Endodermal cell (in vitro differentiated cells): ENCODE measurements at regions not wholly inside any gene's neighbourhood (a gene's known extent, or its start where the extent isn't known, plus 50 kb on each side); places are given as distances from the start of the nearest gene placed in this dataset.

Experiments
- DNase-seq: peaks from one replicate; pipeline ENCODE4 v3.0.0-alpha.2; 2017
- H3K27ac ChIP-seq: 2 replicates; pipeline ENCODE4 v1.5.1; 2013; ENCODE audit warnings: mild to moderate bottlenecking, low read depth, low read length, moderate library complexity
- H3K27me3 ChIP-seq: 2 replicates; pipeline ENCODE4 v1.6.1; 2013; ENCODE audit warnings: mild to moderate bottlenecking, low read length, moderate library complexity; ENCODE audit not compliant: insufficient read depth, control insufficient read depth, poor library complexity, severe bottlenecking
- H3K36me3 ChIP-seq: 2 replicates; pipeline ENCODE4 v1.7.0; 2013; ENCODE audit warnings: mild to moderate bottlenecking, low read length, moderate library complexity; ENCODE audit not compliant: control insufficient read depth, insufficient read depth
- H3K4me1 ChIP-seq: one replicate; pipeline ENCODE4 v1.7.0; 2013; ENCODE audit warnings: low read length; ENCODE audit not compliant: control insufficient read depth, insufficient read depth
- H3K4me3 ChIP-seq: 2 replicates; pipeline ENCODE4 v1.5.1; 2013; ENCODE audit warnings: mild to moderate bottlenecking, low read length, moderate library complexity
- H3K9ac ChIP-seq: 2 replicates; pipeline ENCODE4 v1.6.1; 2013; ENCODE audit warnings: mild to moderate bottlenecking, low read length, moderate library complexity; ENCODE audit not compliant: poor library complexity, severe bottlenecking; ENCODE audit errors: extremely low read depth
- H3K9me3 ChIP-seq: 2 replicates; pipeline ENCODE4 v1.6.1; 2013; ENCODE audit warnings: mild to moderate bottlenecking, low read length, moderate library complexity; ENCODE audit not compliant: control insufficient read depth
- H3K27ac Mint-ChIP-seq: 2 replicates; pipeline ENCODE4 v1.8.0; 2020; ENCODE audit warnings: mixed read lengths
- H3K27me3 Mint-ChIP-seq: 2 replicates; pipeline ENCODE4 v1.8.0; 2021; ENCODE audit warnings: mild to moderate bottlenecking, mixed read lengths; ENCODE audit not compliant: insufficient read depth
- H3K36me3 Mint-ChIP-seq: 2 replicates; pipeline ENCODE4 v1.8.0; 2020; ENCODE audit warnings: low read depth, mixed read lengths
- H3K4me1 Mint-ChIP-seq: 2 replicates; pipeline ENCODE4 v1.8.0; 2020; ENCODE audit warnings: mixed read lengths
- H3K4me3 Mint-ChIP-seq: 2 replicates; pipeline ENCODE4 v1.8.0; 2020; ENCODE audit warnings: mild to moderate bottlenecking, moderate library complexity, mixed read lengths
- H3K9me3 Mint-ChIP-seq: 2 replicates; pipeline ENCODE4 v1.8.0; 2020; ENCODE audit warnings: mild to moderate bottlenecking, mixed read lengths
- WGBS, 2 experiments: methylation state at CpG; one replicate each; pipeline versions ENCODE4 v1.1.5 to v1.1.7; 2013; ENCODE audit warnings: missing lambda C conversion rate in 2 of 2, mixed read lengths in 1 of 2; ENCODE audit not compliant: insufficient coverage in 1 of 2, insufficient read length in 1 of 2; 5-methylcytosine and 5-hydroxymethylcytosine counted together
- TF ChIP-seq, protein P1 (sequence below): fragments of 200-600 bp; sonication (generic); conservative IDR thresholded peaks from 2 replicates; pipeline ENCODE4 v1.5.0; 2021; ENCODE audit warnings: antibody characterized with exemption, mild to moderate bottlenecking

- H3K27ac ChIP-seq, result no peak overlapping the region
- Mint-ChIP-seq H3K27ac (no peak overlapping the region), H3K27me3 (no peaks in the 10 kb centered on the region), H3K4me3 (no peak overlapping the region), H3K4me1 (peaks cover 21% of the 10 kb centered on the region), H3K36me3 (no peaks in the 10 kb centered on the region), H3K9me3 (no peaks in the 10 kb centered on the region)
- 82 to 88% methylated on average over 1 to 4 of the region's 4 CpGs for WGBS, 2 experiments
- no peak overlapping the region for H3K4me3 ChIP-seq
- TF ChIP-seq, protein P1, sequence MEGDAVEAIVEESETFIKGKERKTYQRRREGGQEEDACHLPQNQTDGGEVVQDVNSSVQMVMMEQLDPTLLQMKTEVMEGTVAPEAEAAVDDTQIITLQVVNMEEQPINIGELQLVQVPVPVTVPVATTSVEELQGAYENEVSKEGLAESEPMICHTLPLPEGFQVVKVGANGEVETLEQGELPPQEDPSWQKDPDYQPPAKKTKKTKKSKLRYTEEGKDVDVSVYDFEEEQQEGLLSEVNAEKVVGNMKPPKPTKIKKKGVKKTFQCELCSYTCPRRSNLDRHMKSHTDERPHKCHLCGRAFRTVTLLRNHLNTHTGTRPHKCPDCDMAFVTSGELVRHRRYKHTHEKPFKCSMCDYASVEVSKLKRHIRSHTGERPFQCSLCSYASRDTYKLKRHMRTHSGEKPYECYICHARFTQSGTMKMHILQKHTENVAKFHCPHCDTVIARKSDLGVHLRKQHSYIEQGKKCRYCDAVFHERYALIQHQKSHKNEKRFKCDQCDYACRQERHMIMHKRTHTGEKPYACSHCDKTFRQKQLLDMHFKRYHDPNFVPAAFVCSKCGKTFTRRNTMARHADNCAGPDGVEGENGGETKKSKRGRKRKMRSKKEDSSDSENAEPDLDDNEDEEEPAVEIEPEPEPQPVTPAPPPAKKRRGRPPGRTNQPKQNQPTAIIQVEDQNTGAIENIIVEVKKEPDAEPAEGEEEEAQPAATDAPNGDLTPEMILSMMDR, result no peak
- peaks cover 4% of the 10 kb centered on the region for H3K9me3 ChIP-seq
- no peaks in the 10 kb centered on the region for H3K4me1 ChIP-seq
- DNase-seq, result no peak
- no peaks in the 10 kb centered on the region for H3K36me3 ChIP-seq
- no peaks in the 10 kb centered on the region for H3K27me3 ChIP-seq
- H3K9ac ChIP-seq, result no peak overlapping the region
Measured at GRCh38 chr3:1515882-1516281, 423.1 kb downstream of the CNTN6 start.

DNA sequence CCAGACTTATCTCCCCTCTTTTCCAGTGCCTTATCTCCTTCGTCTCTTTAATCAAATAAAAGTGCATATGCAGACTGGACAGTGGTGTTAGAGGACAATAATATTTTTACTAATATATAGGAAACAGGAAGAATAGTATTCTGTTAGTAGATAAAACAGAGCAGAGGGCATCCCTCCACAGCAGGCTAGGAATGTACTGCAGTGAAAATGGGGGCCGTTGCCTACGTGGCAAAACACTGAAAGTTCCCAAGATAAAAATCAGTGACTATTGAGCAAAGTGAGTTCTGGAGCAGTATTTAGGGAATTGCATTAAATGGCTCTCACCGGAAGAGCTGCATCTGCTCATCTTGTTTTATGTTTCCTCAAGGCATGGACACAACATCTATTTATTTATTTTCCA is 435.0 kb downstream of the CNTN6 start:
- Histone ChIP-seq H3K4me1 (no peaks in the 10 kb centered on the region), H3K27ac (no peak overlapping the region), H3K27me3 (no peaks in the 10 kb centered on the region), H3K9ac (no peak overlapping the region), H3K36me3 (no peaks in the 10 kb centered on the region), H3K4me3 (no peak overlapping the region), H3K9me3 (peaks cover 14% of the 10 kb centered on the region)
- H3K27ac Mint-ChIP-seq, result no peak overlapping the region
- WGBS, 2 experiments, result 88 to 93% methylated on average over 1 to 3 of the region's 4 CpGs
- TF ChIP-seq, protein P1, result no peak
- H3K9me3 Mint-ChIP-seq, result no peaks in the 10 kb centered on the region
- no peaks in the 10 kb centered on the region for H3K4me1 Mint-ChIP-seq
- no peaks in the 10 kb centered on the region for H3K27me3 Mint-ChIP-seq
- H3K36me3 Mint-ChIP-seq, result no peaks in the 10 kb centered on the region
- no peak for DNase-seq
- no peak overlapping the region for H3K4me3 Mint-ChIP-seq

DNA sequence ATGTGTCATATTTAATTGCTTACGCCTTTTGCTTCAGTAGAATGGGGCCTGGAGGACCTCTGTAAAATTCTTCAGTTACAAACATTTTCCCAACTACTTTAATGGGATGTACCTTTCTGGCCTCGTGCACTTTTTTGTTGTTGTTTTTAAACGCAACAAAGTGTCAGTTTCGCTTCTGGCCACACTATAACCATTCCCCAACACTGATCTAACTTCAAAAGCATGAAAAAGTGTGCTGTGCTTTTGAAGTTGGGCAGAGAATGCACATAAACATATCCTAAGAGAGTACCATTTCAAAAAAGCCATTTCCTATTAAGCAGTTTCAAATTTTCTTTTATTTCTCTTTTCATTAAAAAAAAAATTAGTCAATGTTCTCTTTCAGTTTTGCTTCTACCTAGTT is 435.8 kb downstream of the CNTN6 start:
- H3K4me3 Mint-ChIP-seq, result no peak overlapping the region
- H3K27me3 Mint-ChIP-seq, result no peaks in the 10 kb centered on the region
- Histone ChIP-seq H3K4me3 (no peak overlapping the region), H3K27ac (no peak overlapping the region), H3K4me1 (no peaks in the 10 kb centered on the region), H3K9me3 (peaks cover 12% of the 10 kb centered on the region), H3K36me3 (no peaks in the 10 kb centered on the region), H3K9ac (no peak overlapping the region), H3K27me3 (no peaks in the 10 kb centered on the region)
- TF ChIP-seq, protein P1, result no peak
- 81% methylated on average over 4 of the region's 4 CpGs; no CpG with 5 or more reads in 1 of the 2 experiments for WGBS, 2 experiments
- no peaks in the 10 kb centered on the region for H3K9me3 Mint-ChIP-seq
- H3K4me1 Mint-ChIP-seq, result no peaks in the 10 kb centered on the region
- H3K27ac Mint-ChIP-seq, result no peak overlapping the region
- H3K36me3 Mint-ChIP-seq, result no peaks in the 10 kb centered on the region
- no peak for DNase-seq
